ENCODE measurements at regions not wholly inside any gene's neighbourhood (a gene's known extent, or its start where the extent isn't known, plus 50 kb on each side); places are given as distances from the start of the nearest gene placed in this dataset.
"Not testable (repeated sequence)": the region's sequence is repeated elsewhere in the genome, so short reads cannot be mapped to it uniquely, and the experiment has no call there.

DNA sequence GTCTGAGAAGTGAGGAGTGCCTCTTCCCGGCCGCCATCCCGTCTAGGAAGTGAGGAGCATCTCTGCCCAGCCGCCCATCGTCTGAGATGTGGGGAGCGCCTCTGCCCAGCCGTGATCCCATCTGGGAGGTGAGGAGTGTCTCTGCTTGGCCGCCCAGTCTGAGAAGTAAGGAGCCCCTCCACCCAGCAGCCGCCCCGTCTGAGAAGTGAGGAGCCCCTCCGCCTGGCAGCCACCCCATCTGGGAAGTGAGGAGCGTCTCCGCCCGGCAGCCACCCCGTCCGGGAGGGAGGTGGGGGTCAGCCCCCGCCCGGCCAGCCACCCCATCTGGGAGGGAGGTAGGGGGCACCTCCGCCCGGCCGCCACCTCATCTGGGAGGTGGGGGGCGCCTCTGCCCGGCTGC lies 940.2 kb downstream of the PRIM2 start:
- not testable (repeated sequence) for TF ChIP-seq MXI1 (IDR thresholded peaks at IDR 0.05; ENCODE audit: borderline replicate concordance, low read depth, low read length); TFAP4 (IDR thresholded peaks at IDR 0.05; ENCODE audit: borderline replicate concordance, low read depth); ZFP41 (CRISPR knock-in tag; IDR thresholded peaks at IDR 0.05; ENCODE audit: borderline replicate concordance); AKAP8 (CRISPR knock-in tag; IDR thresholded peaks at IDR 0.05); FOXA3 (CRISPR knock-in tag; IDR thresholded peaks at IDR 0.05); FOXM1 (CRISPR knock-in tag; IDR thresholded peaks at IDR 0.05); MXD4 (CRISPR knock-in tag; IDR thresholded peaks at IDR 0.05); CREB1 (IDR thresholded peaks at IDR 0.05); CREB1 (CRISPR knock-in tag; IDR thresholded peaks at IDR 0.05); NFIB (CRISPR knock-in tag; IDR thresholded peaks at IDR 0.05; ENCODE audit: borderline replicate concordance); ZFP36 (IDR thresholded peaks at IDR 0.05; ENCODE audit: borderline replicate concordance, low read depth, low read length, partially characterized antibody); FOXJ3 (CRISPR knock-in tag; IDR thresholded peaks at IDR 0.05; ENCODE audit: borderline replicate concordance); POLR2AphosphoS5 (IDR thresholded peaks at IDR 0.05; ENCODE audit: low read depth, low read length)
- TF ChIP-seq, protein P1, sequence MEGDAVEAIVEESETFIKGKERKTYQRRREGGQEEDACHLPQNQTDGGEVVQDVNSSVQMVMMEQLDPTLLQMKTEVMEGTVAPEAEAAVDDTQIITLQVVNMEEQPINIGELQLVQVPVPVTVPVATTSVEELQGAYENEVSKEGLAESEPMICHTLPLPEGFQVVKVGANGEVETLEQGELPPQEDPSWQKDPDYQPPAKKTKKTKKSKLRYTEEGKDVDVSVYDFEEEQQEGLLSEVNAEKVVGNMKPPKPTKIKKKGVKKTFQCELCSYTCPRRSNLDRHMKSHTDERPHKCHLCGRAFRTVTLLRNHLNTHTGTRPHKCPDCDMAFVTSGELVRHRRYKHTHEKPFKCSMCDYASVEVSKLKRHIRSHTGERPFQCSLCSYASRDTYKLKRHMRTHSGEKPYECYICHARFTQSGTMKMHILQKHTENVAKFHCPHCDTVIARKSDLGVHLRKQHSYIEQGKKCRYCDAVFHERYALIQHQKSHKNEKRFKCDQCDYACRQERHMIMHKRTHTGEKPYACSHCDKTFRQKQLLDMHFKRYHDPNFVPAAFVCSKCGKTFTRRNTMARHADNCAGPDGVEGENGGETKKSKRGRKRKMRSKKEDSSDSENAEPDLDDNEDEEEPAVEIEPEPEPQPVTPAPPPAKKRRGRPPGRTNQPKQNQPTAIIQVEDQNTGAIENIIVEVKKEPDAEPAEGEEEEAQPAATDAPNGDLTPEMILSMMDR (CRISPR knock-in tag; IDR thresholded peaks at IDR 0.05): not testable (repeated sequence)

Data from HepG2 (cell line).